Fibroblast of skin of left quadriceps (primary cell): ENCODE measurements at regions not wholly inside any gene's neighbourhood (a gene's known extent, or its start where the extent isn't known, plus 50 kb on each side); places are given as distances from the start of the nearest gene placed in this dataset.

Source experiments
- DNase-seq, 2 experiments: peaks; one replicate each; pipeline ENCODE4 v3.0.0-alpha.2; 2013; ENCODE audit warnings: low read depth in 2 of 2

- no peak for DNase-seq
Observed at GRCh38 chr15:29320420-29320819, 50.8 kb upstream of the NSMCE3 start.

GRCh38 chr15:29319823-29320222 is 50.2 kb upstream of the NSMCE3 start:
- no peak for DNase-seq
